ENCODE measurements at regions not wholly inside any gene's neighbourhood (a gene's known extent, or its start where the extent isn't known, plus 50 kb on each side); places are given as distances from the start of the nearest gene placed in this dataset.

DNA sequence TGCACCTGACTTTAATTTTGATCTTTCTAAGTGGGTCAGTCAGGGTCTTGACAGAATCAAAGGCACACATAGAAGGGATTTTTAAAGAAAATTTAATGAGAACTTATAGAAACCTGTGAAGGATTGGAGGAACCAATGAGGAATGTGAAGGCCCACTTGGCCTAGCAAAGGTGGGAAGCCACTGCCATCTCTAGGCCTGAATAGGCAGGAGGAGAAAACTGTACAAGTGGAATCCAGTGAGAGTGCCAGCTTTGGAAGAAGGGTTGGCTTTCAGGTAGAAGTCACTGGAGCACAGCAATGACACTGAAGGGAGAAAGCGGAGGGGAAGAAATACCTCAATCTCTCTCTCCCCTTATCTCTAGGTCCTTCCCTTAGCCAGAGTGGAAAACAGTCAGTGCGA is 380.7 kb upstream of the KCNMB2 start:
- TF ChIP-seq CTCF (conservative IDR thresholded peaks at IDR 0.05; ENCODE audit: low read length): peak; percentile 52
- no peak for TF ChIP-seq EZH2phosphoT487 (IDR thresholded peaks at IDR 0.05; ENCODE audit: borderline replicate concordance)

Measured in Loucy (cell line).